SJCRH30 (cell line): ENCODE measurements at regions not wholly inside any gene's neighbourhood (a gene's known extent, or its start where the extent isn't known, plus 50 kb on each side); places are given as distances from the start of the nearest gene placed in this dataset.
A peak's percentile ranks its signal among the peaks of the same experiment; 100 is the strongest.

Source experiments
- DNase-seq, 2 experiments: peaks; one replicate each; pipeline ENCODE4 v3.0.0-alpha.2; 2015 to 2020
- H3K27ac ChIP-seq: fragments of 250-450 bp; sonication (Bioruptor Pico); 2 replicates; pipeline ENCODE4 v1.5.1; 2020; ENCODE audit warnings: mild to moderate bottlenecking, moderate library complexity
- H3K27me3 ChIP-seq: fragments of 250-450 bp; sonication (Bioruptor Pico); 2 replicates; pipeline ENCODE4 v1.5.1; 2020; ENCODE audit warnings: mild to moderate bottlenecking, moderate library complexity
- H3K36me3 ChIP-seq: fragments of 250-450 bp; sonication (Bioruptor Pico); 2 replicates; pipeline ENCODE4 v1.5.1; 2020; ENCODE audit warnings: mild to moderate bottlenecking, moderate library complexity
- H3K4me1 ChIP-seq: fragments of 250-450 bp; sonication (Bioruptor Pico); 2 replicates; pipeline ENCODE4 v1.5.1; 2020; ENCODE audit warnings: mild to moderate bottlenecking, moderate library complexity
- H3K4me3 ChIP-seq: fragments of 250-450 bp; sonication (Bioruptor Pico); 2 replicates; pipeline ENCODE4 v1.5.1; 2020; ENCODE audit warnings: mild to moderate bottlenecking, moderate library complexity
- H3K9me3 ChIP-seq: fragments of 250-450 bp; sonication (Bioruptor Pico); replicated peaks from 2 replicates; pipeline ENCODE4 v1.5.1; 2020; ENCODE audit warnings: mild to moderate bottlenecking, moderate library complexity

- no peak overlapping the region for H3K27ac ChIP-seq
- no peak for DNase-seq
- H3K27me3 ChIP-seq, result no peaks in the 10 kb centered on the region
- peaks cover 8% of the 10 kb centered on the region for H3K4me1 ChIP-seq
- no peaks in the 10 kb centered on the region; the same call in 1 of the 2 replicates for H3K9me3 ChIP-seq
- H3K4me3 ChIP-seq, result no peak overlapping the region
- H3K36me3 ChIP-seq, result no peaks in the 10 kb centered on the region
Measured at GRCh38 chr5:115354246-115354645, 57.8 kb upstream of the CCDC112 start.

DNA sequence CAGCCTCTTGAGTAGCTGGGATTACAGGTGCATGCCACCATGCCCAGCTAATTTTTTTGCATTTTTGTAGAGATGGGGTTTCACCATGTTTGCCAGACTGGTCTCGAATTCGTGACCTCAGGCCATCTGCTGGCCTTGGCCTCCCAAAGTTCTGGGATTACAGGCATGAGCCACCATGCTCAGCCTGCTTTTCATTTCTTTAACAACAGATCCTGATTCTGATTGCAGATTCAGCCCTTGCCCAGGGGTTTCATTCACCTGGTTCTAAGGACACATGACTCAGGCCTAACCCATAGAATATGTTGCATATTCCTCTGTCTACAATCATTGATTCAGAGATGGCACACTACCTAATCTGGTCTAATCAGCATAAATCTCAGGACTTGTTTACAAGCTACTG is 56.1 kb upstream of the CCDC112 start:
- Histone ChIP-seq H3K9me3 (no peaks in the 10 kb centered on the region), H3K27ac (no peak overlapping the region), H3K27me3 (no peaks in the 10 kb centered on the region), H3K4me1 (peaks cover 18% of the 10 kb centered on the region), H3K36me3 (no peaks in the 10 kb centered on the region), H3K4me3 (no peak overlapping the region)
- no peak for DNase-seq

DNA sequence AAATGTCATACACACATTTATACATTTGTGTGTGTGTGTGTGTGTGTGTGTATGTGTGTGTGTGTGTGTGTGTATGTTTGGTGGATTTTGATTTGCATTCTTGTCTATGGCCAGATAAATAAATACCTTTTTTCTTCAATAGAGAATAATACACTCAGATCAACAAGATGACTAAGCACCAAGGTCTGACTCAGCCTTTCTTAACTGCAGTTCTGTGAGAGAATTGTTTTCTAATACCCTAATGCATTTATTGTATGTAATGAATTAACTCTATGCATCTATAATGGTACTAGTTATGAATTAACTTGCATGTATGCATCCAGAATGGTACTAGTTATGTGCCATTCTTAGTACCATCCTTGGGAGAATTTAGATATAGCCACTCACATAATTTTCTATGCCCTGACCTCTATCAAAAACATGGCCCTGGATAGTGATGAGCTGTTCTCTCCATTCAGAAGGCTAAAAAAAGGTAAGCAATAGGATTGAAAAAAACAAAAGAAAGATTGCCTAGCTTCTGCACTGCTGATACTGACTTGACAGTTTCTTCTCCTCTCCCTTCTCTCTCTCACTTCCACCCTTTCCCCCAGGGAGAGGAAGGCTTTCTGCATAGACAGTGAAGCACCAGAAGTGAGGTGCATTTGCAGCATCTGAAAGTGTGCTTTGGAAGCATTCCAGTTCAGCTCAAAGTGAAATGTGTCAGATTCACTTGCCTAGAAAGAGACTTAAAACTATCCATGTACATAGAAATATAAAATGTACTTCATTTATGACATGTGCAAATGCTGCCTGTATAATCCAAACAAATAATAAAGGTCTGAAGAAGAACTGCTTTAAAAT is 55.1 kb upstream of the CCDC112 start:
- no peaks in the 10 kb centered on the region for H3K36me3 ChIP-seq
- DNase-seq, result no peak
- no peak overlapping the region for H3K27ac ChIP-seq
- no peaks in the 10 kb centered on the region for H3K9me3 ChIP-seq
- no peak overlapping the region for H3K4me3 ChIP-seq
- H3K4me1 ChIP-seq, result peaks cover 18% of the 10 kb centered on the region
- H3K27me3 ChIP-seq, result no peaks in the 10 kb centered on the region

GRCh38 chr5:115350894-115351293 is 54.4 kb upstream of the CCDC112 start:
- no peak for DNase-seq
- Histone ChIP-seq H3K4me1 (peaks cover 18% of the 10 kb centered on the region), H3K27me3 (no peaks in the 10 kb centered on the region), H3K4me3 (no peak overlapping the region), H3K36me3 (no peaks in the 10 kb centered on the region), H3K27ac (no peak overlapping the region), H3K9me3 (no peaks in the 10 kb centered on the region)

DNA sequence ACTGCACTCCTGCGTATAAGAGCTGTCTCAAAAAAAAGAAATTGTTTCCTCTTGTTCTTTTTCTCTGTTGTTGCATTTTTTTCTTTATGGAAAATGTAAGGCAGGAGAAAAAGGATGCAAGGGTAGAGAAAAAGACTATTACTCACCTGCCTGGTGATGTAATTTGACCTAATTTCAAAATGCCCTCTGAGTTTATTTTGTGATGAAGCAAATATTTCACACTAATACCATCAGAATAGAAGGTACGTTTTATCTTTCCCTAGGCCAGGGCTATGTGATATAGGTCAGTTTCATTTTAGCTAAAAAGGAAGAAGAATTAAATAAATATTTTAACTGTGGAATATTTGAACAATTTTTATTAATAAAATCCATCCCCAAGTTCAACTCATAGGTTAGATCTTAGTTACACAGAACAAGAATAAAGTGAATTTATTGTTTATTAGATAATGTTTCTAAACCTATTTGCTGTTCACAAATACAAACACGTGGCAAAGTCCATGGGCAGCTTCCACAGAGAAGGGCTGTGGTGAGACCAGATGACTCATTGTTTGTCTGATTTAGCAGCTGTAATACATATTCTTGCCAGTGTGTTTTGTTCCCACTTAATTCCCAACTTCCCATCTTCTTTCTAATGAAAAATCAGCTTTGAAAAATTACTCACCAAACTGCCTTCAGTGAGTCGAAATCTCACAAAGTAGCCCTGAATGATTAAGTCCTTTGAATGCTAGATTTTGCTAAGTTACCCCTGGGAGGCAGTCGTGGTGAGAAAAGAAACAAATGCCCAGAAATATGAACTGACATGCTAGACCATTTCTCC is 52.8 kb upstream of the CCDC112 start:
- no peaks in the 10 kb centered on the region for H3K27me3 ChIP-seq
- peaks cover 18% of the 10 kb centered on the region for H3K4me1 ChIP-seq
- peak; percentile 54 to 71 for DNase-seq
- H3K27ac ChIP-seq, result peak overlapping the region; percentile 59
- H3K36me3 ChIP-seq, result no peaks in the 10 kb centered on the region
- no peaks in the 10 kb centered on the region; the same call in 1 of the 2 replicates for H3K9me3 ChIP-seq
- peak overlapping the region; percentile 22 for H3K4me3 ChIP-seq

DNA sequence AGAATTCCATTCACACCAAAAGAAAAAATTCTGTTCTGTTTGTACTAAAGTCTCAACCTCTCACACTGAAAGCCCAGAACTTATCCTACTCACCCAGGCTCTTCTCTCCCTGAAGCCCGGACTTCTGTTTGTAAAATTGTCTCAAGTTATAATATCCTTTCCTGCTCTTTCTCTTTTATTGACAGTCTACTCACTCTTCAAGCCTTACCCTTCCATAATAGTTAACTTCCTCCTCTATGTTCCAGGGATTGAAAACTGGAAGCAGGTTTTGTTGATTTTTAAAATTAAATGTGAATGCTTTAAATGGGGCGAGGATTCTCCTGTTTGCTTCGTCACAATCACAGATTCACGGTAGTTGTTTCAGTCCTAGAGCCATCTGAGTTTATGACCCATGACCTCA is 51.7 kb upstream of the CCDC112 start:
- H3K9me3 ChIP-seq, result no peaks in the 10 kb centered on the region; the same call in 1 of the 2 replicates
- H3K27me3 ChIP-seq, result no peaks in the 10 kb centered on the region
- H3K4me3 ChIP-seq, result no peak overlapping the region
- H3K4me1 ChIP-seq, result peaks cover 18% of the 10 kb centered on the region
- H3K27ac ChIP-seq, result no peak overlapping the region
- no peaks in the 10 kb centered on the region for H3K36me3 ChIP-seq
- no peak for DNase-seq
